ENCODE measurements at regions not wholly inside any gene's neighbourhood (a gene's known extent, or its start where the extent isn't known, plus 50 kb on each side); places are given as distances from the start of the nearest gene placed in this dataset.

DNA sequence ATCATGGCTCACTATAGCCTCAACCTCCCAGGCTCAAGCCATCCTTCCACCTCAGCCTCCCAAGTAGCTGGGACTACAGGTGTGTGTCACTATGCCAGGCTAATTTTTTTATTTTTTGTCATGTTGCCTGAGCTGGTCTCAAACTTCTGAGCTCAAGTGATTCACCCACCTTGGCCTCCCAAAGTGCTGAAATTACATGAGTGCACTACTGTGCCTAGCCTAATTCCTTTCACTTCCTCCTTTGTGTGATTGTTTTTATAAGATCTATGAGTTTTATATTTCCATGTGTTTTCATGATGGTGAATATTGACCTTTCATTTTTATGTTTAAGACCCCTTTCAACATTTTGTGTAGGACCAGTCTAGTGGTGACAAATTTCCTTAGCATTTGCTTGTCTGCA, 55.2 kb upstream of the IL12B start:
- Mint-ChIP-seq H3K9me3 (peaks cover 71% of the 10 kb centered on the region), H3K36me3 (ENCODE audit: low read depth) (peaks cover 13% of the 10 kb centered on the region), H3K4me1 (peaks cover 3% of the 10 kb centered on the region), H3K4me3 (no peak overlapping the region), H3K27me3 (no peaks in the 10 kb centered on the region), H3K27ac (no peak overlapping the region)
- DNase-seq (no peak), ATAC-seq (no peak)

DNA sequence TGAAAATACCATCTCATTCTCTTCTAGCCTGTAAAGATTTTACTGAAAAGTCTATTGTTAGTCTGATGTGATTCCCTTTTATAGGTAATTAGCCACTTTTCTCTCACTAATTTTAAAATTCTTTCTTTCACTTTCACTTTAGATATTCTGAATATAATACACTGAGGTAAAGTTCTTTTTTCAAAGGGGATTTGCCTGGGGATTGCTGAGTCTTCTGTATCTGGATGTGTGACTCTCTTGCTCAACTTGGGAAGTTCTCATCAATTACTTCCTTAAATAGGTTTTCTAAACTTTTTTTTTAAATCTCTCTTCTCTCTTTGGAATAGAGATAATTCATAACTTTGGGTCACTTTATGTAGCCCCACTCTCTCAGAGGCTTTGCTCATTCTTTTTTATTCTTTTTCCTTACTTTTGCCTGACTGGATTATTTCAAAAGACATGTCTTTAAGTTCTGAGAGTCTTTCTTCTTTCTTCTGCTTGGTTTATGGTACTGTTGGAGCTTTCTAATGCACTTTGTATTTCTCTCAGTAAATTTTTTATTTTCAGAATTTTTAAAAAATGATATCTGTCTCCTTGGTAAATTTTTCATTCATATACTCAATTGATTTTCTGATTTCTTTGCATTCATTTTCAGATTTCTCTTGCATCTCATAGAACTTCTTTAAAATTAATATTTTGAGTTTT, 55.9 kb upstream of the IL12B start:
- H3K27me3 Mint-ChIP-seq: no peaks in the 10 kb centered on the region
- no peak for DNase-seq
- H3K27ac Mint-ChIP-seq: no peak overlapping the region
- H3K4me3 Mint-ChIP-seq: no peak overlapping the region
- H3K4me1 Mint-ChIP-seq: peaks cover 3% of the 10 kb centered on the region
- no peak for ATAC-seq
- peaks cover 72% of the 10 kb centered on the region for H3K9me3 Mint-ChIP-seq
- peaks cover 13% of the 10 kb centered on the region for H3K36me3 Mint-ChIP-seq (ENCODE audit: low read depth)

DNA sequence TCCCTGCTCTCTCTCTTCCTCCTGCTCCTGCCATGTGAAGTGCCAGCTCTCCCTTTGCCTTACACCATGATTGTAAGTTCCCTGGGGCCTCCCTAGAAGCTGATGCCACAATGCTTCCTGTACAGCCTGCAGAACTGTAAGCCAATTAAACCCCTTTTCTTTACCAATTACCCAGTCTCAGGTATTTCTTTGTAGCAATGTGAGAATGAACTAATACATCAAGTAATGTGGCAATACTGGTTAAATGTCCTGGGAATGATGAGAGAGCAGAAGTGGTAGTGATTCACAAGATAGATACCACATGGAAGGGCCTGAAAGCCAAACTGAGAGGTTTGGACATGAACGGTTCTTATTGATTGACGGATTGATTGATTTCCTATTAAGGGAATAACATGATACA, 62.6 kb upstream of the IL12B start:
- Mint-ChIP-seq H3K4me1 (no peaks in the 10 kb centered on the region), H3K36me3 (ENCODE audit: low read depth) (peaks cover 2% of the 10 kb centered on the region), H3K9me3 (peaks cover 27% of the 10 kb centered on the region), H3K27me3 (peaks cover 14% of the 10 kb centered on the region), H3K4me3 (no peak overlapping the region), H3K27ac (no peak overlapping the region)
- ATAC-seq (no peak), DNase-seq (no peak)

DNA sequence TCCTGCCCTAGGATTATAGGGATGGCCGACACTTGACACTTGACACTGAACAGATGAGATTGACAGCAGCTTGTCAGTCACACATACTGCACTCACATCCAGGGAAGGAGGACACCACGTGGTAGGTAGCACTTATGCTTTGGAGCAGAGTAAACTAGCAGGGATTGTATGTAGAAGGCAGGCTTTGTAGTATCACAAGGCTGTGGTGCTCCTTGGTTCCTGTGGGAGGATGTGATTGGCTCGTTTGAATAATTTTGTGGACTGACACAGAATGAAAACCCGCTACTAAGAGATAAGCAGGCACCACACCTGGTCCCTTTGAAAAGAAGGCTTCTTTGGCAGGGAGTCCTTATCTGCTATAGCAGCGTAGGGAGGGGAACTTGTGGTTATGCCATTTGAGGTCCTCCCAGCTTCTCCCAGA, 63.6 kb upstream of the IL12B start:
- Mint-ChIP-seq H3K4me3 (no peak overlapping the region), H3K27ac (no peak overlapping the region), H3K36me3 (ENCODE audit: low read depth) (peaks cover 2% of the 10 kb centered on the region), H3K27me3 (peaks cover 14% of the 10 kb centered on the region), H3K4me1 (no peaks in the 10 kb centered on the region), H3K9me3 (peaks cover 18% of the 10 kb centered on the region)
- no peak for DNase-seq
- ATAC-seq: no peak

DNA sequence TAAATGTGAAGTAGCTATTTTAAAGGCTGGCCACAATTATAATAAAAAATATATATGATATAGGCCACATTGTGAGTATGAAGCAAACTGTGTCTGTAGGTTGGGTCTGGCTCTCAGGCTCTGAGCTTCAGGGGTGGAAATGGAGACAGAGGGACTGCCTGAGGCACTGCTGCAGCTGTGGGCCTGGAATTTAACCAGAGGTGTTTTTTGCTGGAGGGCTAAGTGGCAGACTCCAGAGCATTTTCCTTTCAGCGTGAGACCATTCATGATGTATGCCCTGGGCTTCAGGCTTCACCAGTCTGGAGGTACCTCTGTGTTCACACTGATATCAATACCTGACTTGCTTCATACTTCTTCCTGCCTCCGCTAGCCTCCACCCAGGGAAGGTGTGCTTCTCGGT, 64.9 kb upstream of the IL12B start:
- no peak overlapping the region for H3K27ac Mint-ChIP-seq
- DNase-seq: no peak
- no peak overlapping the region for H3K4me3 Mint-ChIP-seq
- peaks cover 9% of the 10 kb centered on the region for H3K9me3 Mint-ChIP-seq
- H3K36me3 Mint-ChIP-seq (ENCODE audit: low read depth): peaks cover 2% of the 10 kb centered on the region
- no peak for ATAC-seq
- H3K27me3 Mint-ChIP-seq: peaks cover 14% of the 10 kb centered on the region
- no peaks in the 10 kb centered on the region for H3K4me1 Mint-ChIP-seq

DNA sequence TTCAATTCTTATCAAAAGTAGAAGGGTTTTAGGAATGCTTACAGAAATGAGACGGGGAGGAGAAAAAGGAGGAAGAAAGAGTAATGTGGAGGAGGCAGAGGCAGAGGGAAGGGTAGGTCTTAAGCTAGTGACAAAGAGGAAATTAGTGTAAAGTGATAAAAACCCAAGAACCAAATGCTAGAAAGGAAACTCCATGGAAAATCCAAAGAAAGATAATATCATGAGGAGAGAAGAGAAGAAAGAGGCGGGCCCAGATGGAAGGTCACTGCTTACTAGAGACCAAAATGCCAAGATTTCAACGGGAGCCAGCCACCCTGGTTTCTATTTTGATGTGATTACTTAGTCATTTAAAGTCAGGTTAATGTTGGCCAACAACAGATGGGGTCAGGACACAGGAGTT, 68.6 kb upstream of the IL12B start:
- Mint-ChIP-seq H3K9me3 (no peaks in the 10 kb centered on the region), H3K36me3 (ENCODE audit: low read depth) (no peaks in the 10 kb centered on the region), H3K27me3 (peaks cover 11% of the 10 kb centered on the region), H3K4me1 (peaks cover 1% of the 10 kb centered on the region), H3K27ac (no peak overlapping the region), H3K4me3 (no peak overlapping the region)
- no peak for ATAC-seq
- no peak for DNase-seq

DNA sequence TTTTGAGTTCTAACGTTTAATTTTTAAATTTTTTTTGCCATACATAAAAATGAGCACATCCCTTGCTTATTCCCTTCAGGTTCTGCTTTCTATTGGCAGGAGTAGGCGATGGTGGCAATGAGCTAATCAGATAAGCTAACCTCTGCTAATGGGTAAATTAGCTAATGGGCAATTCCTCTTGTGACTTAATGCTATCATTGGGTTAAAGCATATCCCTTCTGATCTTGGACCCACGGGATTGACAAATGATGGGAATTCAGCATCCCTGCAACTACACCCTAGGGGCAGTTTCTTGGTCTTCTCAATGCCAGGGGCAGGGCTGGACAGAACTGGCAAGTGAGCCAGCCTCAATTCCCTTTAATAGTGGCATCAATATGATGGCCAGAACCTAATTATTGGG, 70.2 kb upstream of the IL12B start:
- ATAC-seq (no peak), DNase-seq (no peak)
- H3K27me3 Mint-ChIP-seq: peaks cover 12% of the 10 kb centered on the region
- H3K4me1 Mint-ChIP-seq: peaks cover 3% of the 10 kb centered on the region
- H3K4me3 Mint-ChIP-seq: no peak overlapping the region
- no peaks in the 10 kb centered on the region for H3K9me3 Mint-ChIP-seq
- H3K27ac Mint-ChIP-seq: no peak overlapping the region
- H3K36me3 Mint-ChIP-seq (ENCODE audit: low read depth): no peaks in the 10 kb centered on the region

DNA sequence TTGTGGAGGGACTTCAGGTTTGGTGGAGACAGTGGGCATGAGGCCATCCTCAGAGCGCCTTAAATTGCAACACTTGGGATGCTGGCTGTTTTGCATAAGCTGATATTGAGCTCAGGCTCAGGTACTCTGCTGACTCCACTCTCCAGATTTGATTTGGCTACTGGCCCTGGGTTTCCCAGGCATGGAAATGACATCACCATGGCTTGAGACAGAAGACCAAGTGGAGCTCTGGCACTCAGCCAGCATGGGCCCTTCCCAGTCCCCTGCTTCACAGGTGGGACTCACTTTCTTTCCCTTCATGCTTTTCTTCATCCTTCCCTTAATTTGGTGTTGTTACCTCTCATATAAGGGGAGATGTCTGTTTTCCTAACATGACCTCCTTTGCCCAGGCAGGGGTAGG, 72.0 kb upstream of the IL12B start:
- Mint-ChIP-seq H3K4me1 (peaks cover 5% of the 10 kb centered on the region), H3K27ac (no peak overlapping the region), H3K36me3 (ENCODE audit: low read depth) (no peaks in the 10 kb centered on the region), H3K4me3 (no peak overlapping the region), H3K9me3 (no peaks in the 10 kb centered on the region), H3K27me3 (peaks cover 12% of the 10 kb centered on the region)
- DNase-seq (no peak), ATAC-seq (no peak)

DNA sequence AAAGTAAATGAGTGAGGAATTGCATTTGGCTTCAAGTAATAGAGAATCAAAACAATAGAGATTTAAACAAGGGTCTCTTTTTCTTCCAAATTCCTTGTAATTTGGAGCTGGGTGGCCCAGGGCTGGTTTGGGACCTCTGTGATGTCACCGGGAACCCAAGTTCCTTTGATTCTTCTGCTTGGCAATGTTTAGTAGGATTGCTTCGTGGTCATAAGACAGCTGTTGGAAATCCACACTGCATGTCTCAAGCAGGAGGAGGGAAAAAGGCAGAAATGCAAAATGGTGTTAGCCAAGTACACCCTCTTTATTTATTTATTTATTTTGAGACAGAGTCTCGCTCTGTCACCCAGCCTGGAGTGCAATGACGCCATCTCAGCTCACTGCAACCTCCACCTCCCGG, 72.6 kb upstream of the IL12B start:
- Mint-ChIP-seq H3K27ac (no peak overlapping the region), H3K36me3 (ENCODE audit: low read depth) (no peaks in the 10 kb centered on the region), H3K27me3 (peaks cover 12% of the 10 kb centered on the region), H3K4me3 (no peak overlapping the region), H3K4me1 (peaks cover 5% of the 10 kb centered on the region), H3K9me3 (no peaks in the 10 kb centered on the region)
- DNase-seq: no peak
- ATAC-seq: no peak

DNA sequence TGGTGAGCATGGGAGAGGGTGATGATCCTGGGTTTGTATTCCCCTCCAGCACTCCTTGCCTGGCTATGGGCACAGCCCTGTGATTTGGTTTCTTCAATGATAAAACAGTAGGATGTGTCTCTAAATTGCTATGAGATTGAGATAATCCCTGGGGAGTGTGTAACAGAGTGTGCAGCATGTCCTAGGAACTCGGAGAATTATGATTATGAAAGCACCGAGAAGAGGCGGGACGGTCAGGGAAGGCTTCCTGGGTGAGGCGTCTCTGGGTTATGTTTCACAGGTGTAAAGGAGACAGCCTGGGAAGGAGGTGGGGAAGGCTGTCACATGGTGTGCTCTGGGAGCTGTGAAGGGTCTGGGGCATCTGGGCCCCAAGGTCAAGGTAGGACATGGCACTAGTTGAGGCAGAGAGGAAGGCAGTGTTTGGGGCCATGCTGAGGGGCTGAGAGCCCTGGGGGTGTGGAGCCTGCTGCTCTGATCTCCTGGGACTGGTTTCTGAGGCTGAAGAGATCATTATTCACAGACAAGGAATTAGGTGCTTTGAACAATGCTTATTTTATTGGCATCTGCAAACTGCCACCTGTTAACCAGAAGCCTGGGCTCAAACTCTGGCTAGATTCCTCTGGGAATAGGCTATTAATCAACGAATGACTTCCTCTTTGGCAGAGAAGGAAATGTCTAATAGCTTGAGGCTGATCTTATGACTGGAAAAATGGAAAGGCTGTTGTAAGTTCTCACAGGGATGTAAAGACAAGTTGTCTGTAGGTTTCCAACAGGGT, 73.8 kb upstream of the IL12B start:
- no peak overlapping the region for H3K4me3 Mint-ChIP-seq
- no peak for ATAC-seq
- H3K4me1 Mint-ChIP-seq: peaks cover 11% of the 10 kb centered on the region
- peaks cover 6% of the 10 kb centered on the region for H3K9me3 Mint-ChIP-seq
- no peak for DNase-seq
- peaks cover 14% of the 10 kb centered on the region for H3K27me3 Mint-ChIP-seq
- H3K27ac Mint-ChIP-seq: no peak overlapping the region
- no peaks in the 10 kb centered on the region for H3K36me3 Mint-ChIP-seq (ENCODE audit: low read depth)

DNA sequence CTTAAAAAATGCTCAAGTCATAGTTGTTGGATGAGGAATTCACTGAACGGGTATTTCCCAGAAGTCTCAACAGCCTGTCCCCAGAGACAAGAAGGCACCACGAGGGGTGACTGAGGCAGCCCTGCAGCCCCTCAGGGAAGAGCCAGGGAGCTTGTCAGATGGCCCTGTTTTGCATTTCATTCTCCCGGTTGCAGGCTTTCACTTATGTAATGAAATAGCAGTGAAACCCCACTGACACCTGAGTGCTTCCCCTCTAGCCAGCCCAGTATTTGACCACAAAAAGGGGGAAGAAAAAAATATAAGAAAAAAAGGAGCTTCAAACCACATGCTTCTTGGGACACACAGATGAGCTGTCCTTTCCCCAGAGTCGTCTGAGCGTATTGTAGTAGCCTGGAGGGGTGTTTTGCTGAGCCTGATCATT, 75.3 kb upstream of the IL12B start:
- H3K27me3 Mint-ChIP-seq: peaks cover 14% of the 10 kb centered on the region
- peak overlapping the region; percentile 34 for H3K27ac Mint-ChIP-seq
- peaks cover 6% of the 10 kb centered on the region for H3K9me3 Mint-ChIP-seq
- DNase-seq: no peak
- ATAC-seq: peak; percentile 35
- no peaks in the 10 kb centered on the region for H3K36me3 Mint-ChIP-seq (ENCODE audit: low read depth)
- peaks cover 27% of the 10 kb centered on the region for H3K4me1 Mint-ChIP-seq
- H3K4me3 Mint-ChIP-seq: no peak overlapping the region

DNA sequence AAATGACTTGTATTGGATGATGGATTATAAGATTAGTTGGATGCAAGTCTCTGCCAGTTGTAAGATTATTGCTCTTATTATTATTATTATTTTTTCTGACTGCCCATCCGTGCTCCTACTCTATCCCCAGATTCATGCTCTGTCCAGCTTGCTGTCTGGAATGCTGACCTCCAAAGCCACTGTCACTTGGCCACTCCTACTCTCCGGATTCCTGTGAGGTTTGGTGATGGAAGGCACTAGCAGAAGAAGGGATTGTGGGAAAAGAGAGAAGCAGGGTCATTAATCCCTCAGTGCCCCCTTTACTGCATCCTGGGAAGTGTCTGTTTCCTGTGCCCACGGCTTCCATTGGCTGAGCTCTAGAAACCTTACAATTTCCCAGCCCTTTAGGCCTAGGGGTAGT, 76.3 kb upstream of the IL12B start:
- Mint-ChIP-seq H3K9me3 (peaks cover 6% of the 10 kb centered on the region), H3K4me1 (peaks cover 36% of the 10 kb centered on the region), H3K27ac (no peak overlapping the region), H3K27me3 (peaks cover 14% of the 10 kb centered on the region), H3K4me3 (no peak overlapping the region), H3K36me3 (ENCODE audit: low read depth) (no peaks in the 10 kb centered on the region)
- ATAC-seq: no peak
- DNase-seq: no peak

DNA sequence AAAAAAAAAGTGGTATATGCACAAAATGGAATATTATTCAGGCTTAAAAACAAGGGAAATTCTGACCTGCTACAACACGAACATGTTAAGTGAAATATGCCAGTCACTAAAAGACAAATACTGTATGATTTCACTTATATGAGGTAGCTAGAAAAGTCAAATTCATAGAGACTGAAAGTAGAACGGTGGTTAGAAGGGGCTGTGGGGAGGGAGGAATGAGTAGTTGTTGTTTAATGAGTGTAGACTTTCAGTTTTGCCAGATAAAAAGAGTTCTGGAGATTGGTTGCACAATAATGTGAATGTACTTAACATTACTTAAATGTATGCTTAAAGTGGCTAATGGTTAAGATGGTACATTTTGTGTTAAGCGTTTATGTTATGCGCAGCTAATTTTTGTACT, 79.5 kb upstream of the IL12B start:
- Mint-ChIP-seq H3K36me3 (ENCODE audit: low read depth) (no peaks in the 10 kb centered on the region), H3K4me1 (peaks cover 62% of the 10 kb centered on the region), H3K27ac (peak overlapping the region; percentile 61), H3K4me3 (peak overlapping the region; percentile 14), H3K9me3 (peaks cover 6% of the 10 kb centered on the region), H3K27me3 (peaks cover 6% of the 10 kb centered on the region)
- ATAC-seq: peak; percentile 76
- DNase-seq: no peak

DNA sequence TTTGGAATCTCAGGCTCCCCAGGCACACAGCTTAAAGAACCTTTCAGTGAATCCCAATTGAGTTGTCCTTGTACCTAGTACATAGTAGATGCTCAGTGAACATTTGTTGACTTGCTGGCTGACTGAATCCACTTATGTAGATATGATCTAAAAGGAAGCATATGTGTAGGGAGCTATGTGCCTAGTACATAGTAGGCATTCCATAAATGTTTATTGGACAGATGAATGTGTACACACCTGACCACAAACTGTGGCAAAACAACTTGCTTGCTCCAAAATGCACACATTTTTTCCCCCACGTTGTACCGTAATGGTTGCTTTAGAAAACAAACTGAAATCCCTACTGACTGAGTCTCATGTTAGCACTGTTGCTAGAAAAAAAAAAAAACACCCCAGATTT, 80.2 kb upstream of the IL12B start:
- ATAC-seq (no peak), DNase-seq (no peak)
- H3K36me3 Mint-ChIP-seq (ENCODE audit: low read depth): no peaks in the 10 kb centered on the region
- H3K27ac Mint-ChIP-seq: no peak overlapping the region
- peaks cover 65% of the 10 kb centered on the region for H3K4me1 Mint-ChIP-seq
- peaks cover 2% of the 10 kb centered on the region for H3K27me3 Mint-ChIP-seq
- no peak overlapping the region for H3K4me3 Mint-ChIP-seq
- peaks cover 6% of the 10 kb centered on the region for H3K9me3 Mint-ChIP-seq

DNA sequence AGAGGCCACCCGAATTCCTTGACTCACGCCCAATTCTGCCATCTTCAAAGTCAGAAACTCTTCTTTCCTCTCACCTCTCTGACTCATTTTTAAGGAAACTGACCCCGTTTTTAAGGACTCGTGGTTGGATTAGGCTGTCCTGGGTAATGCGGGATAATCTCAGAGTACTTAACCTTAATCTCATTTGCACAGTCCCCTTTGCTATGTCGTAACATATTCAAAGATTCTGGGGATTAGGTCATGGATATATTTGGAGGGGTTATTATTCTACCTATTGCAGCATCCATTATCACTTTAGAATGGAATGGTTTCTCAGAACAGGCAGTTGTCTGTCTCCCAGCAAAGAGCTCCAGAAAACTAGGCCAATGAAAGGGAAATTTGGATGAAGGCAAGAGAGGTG, 80.8 kb upstream of the IL12B start:
- peaks cover 63% of the 10 kb centered on the region for H3K4me1 Mint-ChIP-seq
- H3K9me3 Mint-ChIP-seq: peaks cover 6% of the 10 kb centered on the region
- H3K36me3 Mint-ChIP-seq (ENCODE audit: low read depth): no peaks in the 10 kb centered on the region
- no peak for DNase-seq
- no peak for ATAC-seq
- peaks cover 2% of the 10 kb centered on the region for H3K27me3 Mint-ChIP-seq
- H3K27ac Mint-ChIP-seq: peak overlapping the region; percentile 50
- no peak overlapping the region for H3K4me3 Mint-ChIP-seq

Measured in activated naive CD8-positive, alpha-beta T cell treated with anti-CD3 and anti-CD28 coated beads, Interleukin-2, amount 50 U/mL, for 24 hours (primary cell).